GM10266 (cell line): ENCODE measurements at regions not wholly inside any gene's neighbourhood (a gene's known extent, or its start where the extent isn't known, plus 50 kb on each side); places are given as distances from the start of the nearest gene placed in this dataset.

ENCODE experiments used
- DNase-seq: peaks from one replicate; pipeline ENCODE4 v3.0.0; 2012; ENCODE audit errors: extremely low spot score
- TF ChIP-seq, protein P1 (sequence below): IDR thresholded peaks from 2 replicates; pipeline ENCODE4 v1.5.1; 2012; ENCODE audit warnings: mild to moderate bottlenecking, low read depth; ENCODE audit not compliant: control insufficient read depth, insufficient read depth; ENCODE audit errors: missing control alignments

DNA sequence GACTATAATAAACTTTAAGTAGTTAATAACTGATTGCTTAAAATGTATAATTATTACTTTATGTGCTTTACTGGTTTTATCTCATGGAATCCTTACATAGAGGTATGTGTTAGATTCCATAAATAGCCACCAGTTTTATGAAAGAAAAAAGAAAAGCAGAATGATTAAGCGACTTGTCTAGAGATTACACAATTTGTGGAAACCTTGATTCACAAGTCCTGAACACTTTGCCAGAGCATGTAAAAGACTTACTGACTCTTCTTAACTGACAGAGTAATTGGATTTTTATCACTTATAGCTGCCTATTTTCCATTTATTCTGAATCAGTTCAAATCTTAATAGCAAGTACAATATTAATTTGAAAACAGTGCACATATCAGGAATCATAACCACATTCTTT, 448.7 kb upstream of the NETO1 start:
- TF ChIP-seq, protein P1, sequence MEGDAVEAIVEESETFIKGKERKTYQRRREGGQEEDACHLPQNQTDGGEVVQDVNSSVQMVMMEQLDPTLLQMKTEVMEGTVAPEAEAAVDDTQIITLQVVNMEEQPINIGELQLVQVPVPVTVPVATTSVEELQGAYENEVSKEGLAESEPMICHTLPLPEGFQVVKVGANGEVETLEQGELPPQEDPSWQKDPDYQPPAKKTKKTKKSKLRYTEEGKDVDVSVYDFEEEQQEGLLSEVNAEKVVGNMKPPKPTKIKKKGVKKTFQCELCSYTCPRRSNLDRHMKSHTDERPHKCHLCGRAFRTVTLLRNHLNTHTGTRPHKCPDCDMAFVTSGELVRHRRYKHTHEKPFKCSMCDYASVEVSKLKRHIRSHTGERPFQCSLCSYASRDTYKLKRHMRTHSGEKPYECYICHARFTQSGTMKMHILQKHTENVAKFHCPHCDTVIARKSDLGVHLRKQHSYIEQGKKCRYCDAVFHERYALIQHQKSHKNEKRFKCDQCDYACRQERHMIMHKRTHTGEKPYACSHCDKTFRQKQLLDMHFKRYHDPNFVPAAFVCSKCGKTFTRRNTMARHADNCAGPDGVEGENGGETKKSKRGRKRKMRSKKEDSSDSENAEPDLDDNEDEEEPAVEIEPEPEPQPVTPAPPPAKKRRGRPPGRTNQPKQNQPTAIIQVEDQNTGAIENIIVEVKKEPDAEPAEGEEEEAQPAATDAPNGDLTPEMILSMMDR, result no peak
- DNase-seq, result no peak

GRCh38 chr18:73315381-73315780, 447.6 kb upstream of the NETO1 start:
- DNase-seq, result no peak
- TF ChIP-seq, protein P1, result no peak

- TF ChIP-seq, protein P1, result no peak
- DNase-seq, result no peak
Observed at GRCh38 chr18:73313476-73313875, 445.7 kb upstream of the NETO1 start.

- TF ChIP-seq, protein P1, result no peak
Observed at GRCh38 chr18:73296686-73297085, 428.9 kb upstream of the NETO1 start.

DNA sequence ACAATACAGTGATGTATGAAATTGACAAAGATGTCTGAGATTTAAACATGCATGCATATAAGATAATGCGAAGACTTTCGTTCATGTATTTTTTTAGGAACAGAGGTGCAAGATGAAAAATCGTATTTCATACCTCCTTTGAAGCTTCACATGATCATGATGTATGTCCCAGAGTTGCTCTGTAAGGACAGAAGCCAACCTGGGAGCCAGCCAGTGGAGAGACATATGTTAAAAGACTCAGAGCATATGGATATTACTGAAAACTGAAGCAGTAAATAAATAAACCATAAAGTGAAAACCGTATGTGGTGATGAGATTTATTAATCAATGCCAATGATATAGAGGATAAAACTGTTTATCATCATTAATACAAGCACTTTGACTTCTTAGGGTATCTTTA, 424.4 kb upstream of the NETO1 start:
- DNase-seq, result no peak
- TF ChIP-seq, protein P1, result no peak

More at GRCh38 chr18:73296686-73297085, 428.9 kb upstream of the NETO1 start:
- no peak for DNase-seq

GRCh38 chr18:73288813-73289212, 421.0 kb upstream of the NETO1 start:
- TF ChIP-seq, protein P1, result no peak
- no peak for DNase-seq

DNA sequence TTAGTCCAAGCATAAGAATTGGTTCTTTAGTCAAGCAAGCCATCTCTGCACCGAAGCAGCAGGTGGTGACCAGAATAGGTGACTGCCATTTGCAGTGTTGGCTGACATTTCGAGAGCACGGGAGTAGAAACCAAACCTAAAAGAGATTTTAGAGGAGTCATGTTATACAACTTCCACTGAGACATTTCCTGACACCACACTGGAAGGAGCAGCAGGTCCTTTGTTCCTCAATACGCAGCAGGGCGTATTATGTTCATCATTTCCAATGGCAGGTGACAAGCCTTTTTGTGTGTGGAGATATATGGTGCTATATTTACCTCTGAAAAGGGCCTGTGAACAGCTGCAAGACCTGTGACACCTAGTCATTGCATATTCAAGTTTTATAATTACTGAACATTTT, 418.8 kb upstream of the NETO1 start:
- TF ChIP-seq, protein P1, result no peak
- no peak for DNase-seq
